H9 (cell line): ENCODE measurements at regions not wholly inside any gene's neighbourhood (a gene's known extent, or its start where the extent isn't known, plus 50 kb on each side); places are given as distances from the start of the nearest gene placed in this dataset.

Experiments
- DNase-seq: peaks from one replicate; pipeline ENCODE4 v3.0.0-alpha.2; 2017
- H2AFZ ChIP-seq: one replicate; pipeline ENCODE4 v1.6.1; 2013; ENCODE audit warnings: mild to moderate bottlenecking, low read length, control low read depth, moderate library complexity
- H2AK5ac ChIP-seq: 2 replicates; pipeline ENCODE4 v1.6.1; 2013; ENCODE audit warnings: low read length, control low read depth, mixed read lengths; ENCODE audit not compliant: insufficient read length
- H2BK120ac ChIP-seq: one replicate; pipeline ENCODE4 v1.6.1; 2013; ENCODE audit warnings: low read depth, mild to moderate bottlenecking, low read length, control low read depth, inconsistent platforms; ENCODE audit not compliant: poor library complexity, severe bottlenecking
- H2BK12ac ChIP-seq: 2 replicates; pipeline ENCODE4 v1.6.1; 2013; ENCODE audit warnings: low read length, control low read depth, mixed read lengths, low read depth; ENCODE audit not compliant: insufficient read length
- H2BK15ac ChIP-seq: 2 replicates; pipeline ENCODE4 v1.6.1; 2013; ENCODE audit warnings: low read depth, low read length, control low read depth
- H2BK20ac ChIP-seq: one replicate; pipeline ENCODE4 v1.6.1; 2013; ENCODE audit warnings: low read depth, mild to moderate bottlenecking, low read length, control low read depth, inconsistent platforms; ENCODE audit not compliant: poor library complexity, severe bottlenecking
- H2BK5ac ChIP-seq: 2 replicates; pipeline ENCODE4 v1.6.1; 2013; ENCODE audit warnings: low read length, control low read depth, mixed read lengths; ENCODE audit not compliant: insufficient read length
- H3K14ac ChIP-seq: 2 replicates; pipeline ENCODE4 v1.6.1; 2013; ENCODE audit warnings: low read length, control low read depth; ENCODE audit not compliant: insufficient read depth
- H3K18ac ChIP-seq: 2 replicates; pipeline ENCODE4 v1.6.1; 2013; ENCODE audit warnings: low read depth, mild to moderate bottlenecking, mixed read lengths, low read length, control low read depth; ENCODE audit not compliant: insufficient read length
- H3K23ac ChIP-seq: 2 replicates; pipeline ENCODE4 v1.6.1; 2013; ENCODE audit warnings: low read length, control low read depth, mixed read lengths, low read depth; ENCODE audit not compliant: insufficient read length
- H3K23me2 ChIP-seq: 2 replicates; pipeline ENCODE4 v1.6.1; 2013; ENCODE audit warnings: low read depth, mild to moderate bottlenecking, mixed read lengths, low read length, control low read depth; ENCODE audit not compliant: insufficient read length, poor library complexity, severe bottlenecking
- H3K27ac ChIP-seq: 2 replicates; pipeline ENCODE4 v1.5.1; 2013; ENCODE audit warnings: low read length, control low read depth, mixed read lengths, low read depth; ENCODE audit not compliant: insufficient read length
- H3K27me3 ChIP-seq: 2 replicates; pipeline ENCODE4 v1.6.1; 2013; ENCODE audit warnings: low read length, control low read depth, inconsistent platforms; ENCODE audit not compliant: insufficient read depth
- H3K4ac ChIP-seq: 2 replicates; pipeline ENCODE4 v1.6.1; 2013; ENCODE audit warnings: low read depth, mild to moderate bottlenecking, control low read depth, inconsistent platforms, low read length, moderate library complexity
- H3K4me1 ChIP-seq: 2 replicates; pipeline ENCODE4 v1.6.1; 2013; ENCODE audit warnings: low read length, control low read depth, inconsistent platforms; ENCODE audit not compliant: insufficient read depth
- H3K4me2 ChIP-seq: 2 replicates; pipeline ENCODE4 v1.6.1; 2013; ENCODE audit warnings: low read length, control low read depth, mixed read lengths; ENCODE audit not compliant: insufficient read length, insufficient read depth
- H3K56ac ChIP-seq: 2 replicates; pipeline ENCODE4 v1.6.1; 2013; ENCODE audit warnings: low read depth, mild to moderate bottlenecking, mixed read lengths, low read length, control low read depth; ENCODE audit not compliant: insufficient read length
- H3K79me1 ChIP-seq: 2 replicates; pipeline ENCODE4 v1.6.1; 2013; ENCODE audit warnings: low read depth, mild to moderate bottlenecking, moderate library complexity, low read length, control low read depth, inconsistent platforms; ENCODE audit not compliant: insufficient read depth, poor library complexity, severe bottlenecking
- H3K79me2 ChIP-seq: 2 replicates; pipeline ENCODE4 v1.6.1; 2013; ENCODE audit warnings: low read length, control low read depth, inconsistent platforms; ENCODE audit not compliant: insufficient read depth
- H3K9ac ChIP-seq: 2 replicates; pipeline ENCODE4 v1.6.1; 2013; ENCODE audit warnings: low read length, control low read depth, mixed read lengths; ENCODE audit not compliant: insufficient read length; ENCODE audit errors: extremely low read depth
- H3K9me3 ChIP-seq: one replicate; pipeline ENCODE4 v1.6.1; 2013; ENCODE audit warnings: low read depth, low read length, inconsistent platforms; ENCODE audit not compliant: control insufficient read depth
- H3T11ph ChIP-seq: one replicate; pipeline ENCODE4 v1.6.1; 2013; ENCODE audit warnings: mild to moderate bottlenecking, low read length, control low read depth, inconsistent platforms
- H4K20me1 ChIP-seq: one replicate; pipeline ENCODE4 v1.6.1; 2013; ENCODE audit not compliant: control insufficient read depth, insufficient read length, insufficient read depth
- H4K5ac ChIP-seq: 2 replicates; pipeline ENCODE4 v1.6.1; 2013; ENCODE audit warnings: low read depth, mild to moderate bottlenecking, mixed read lengths, low read length, control low read depth; ENCODE audit not compliant: insufficient read length
- H4K8ac ChIP-seq: replicated peaks from 2 replicates; pipeline ENCODE4 v1.6.1; 2013; ENCODE audit warnings: low read length, control low read depth, mixed read lengths, low read depth; ENCODE audit not compliant: insufficient read length
- H4K91ac ChIP-seq: 2 replicates; pipeline ENCODE4 v1.6.1; 2013; ENCODE audit warnings: low read depth, mild to moderate bottlenecking, moderate library complexity, mixed read lengths, low read length, control low read depth; ENCODE audit not compliant: insufficient read length
- H3K27ac Mint-ChIP-seq, 3 experiments: 2 replicates in 2 of 3; 3 replicates in 1 of 3; pipeline ENCODE4 v1.8.0; 2020 to 2021; ENCODE audit warnings: mixed read lengths in 3 of 3, mild to moderate bottlenecking in 1 of 3, moderate library complexity in 1 of 3
- H3K27me3 Mint-ChIP-seq: 2 replicates; pipeline ENCODE4 v1.8.0; 2021; ENCODE audit warnings: low read depth, mild to moderate bottlenecking, moderate library complexity, mixed read lengths
- H3K36me3 Mint-ChIP-seq, 3 experiments: 2 replicates in 2 of 3; 3 replicates in 1 of 3; pipeline ENCODE4 v1.8.0; 2020 to 2021; ENCODE audit warnings: low read depth in 3 of 3, mixed read lengths in 3 of 3; ENCODE audit not compliant: insufficient read depth in 1 of 3
- H3K4me1 Mint-ChIP-seq, 2 experiments: 2 replicates each; pipeline ENCODE4 v1.8.0; 2020; ENCODE audit warnings: mixed read lengths in 2 of 2
- H3K4me3 Mint-ChIP-seq, 2 experiments: 2 replicates in 1 of 2; 3 replicates in 1 of 2; pipeline ENCODE4 v1.8.0; 2020 to 2021; ENCODE audit warnings: mild to moderate bottlenecking in 2 of 2, mixed read lengths in 2 of 2, moderate library complexity in 1 of 2
- H3K9me3 Mint-ChIP-seq, 2 experiments: 2 replicates in 1 of 2; 3 replicates in 1 of 2; pipeline ENCODE4 v1.8.0; 2020; ENCODE audit warnings: mild to moderate bottlenecking in 2 of 2, mixed read lengths in 2 of 2, moderate library complexity in 1 of 2
- CTCF ChIP-seq: fragments of 200-600 bp; sonication (generic); conservative IDR thresholded peaks from 3 replicates; pipeline ENCODE4 v1.8.0; 2021; ENCODE audit warnings: antibody characterized with exemption, mild to moderate bottlenecking
- WGBS: extraction: QIAGEN DNeasy Blood & Tissue Kit; methylation state at CpG from one replicate; pipeline ENCODE4 v1.1.7; 2013; ENCODE audit warnings: missing lambda C conversion rate, low lambda C conversion rate, mixed read lengths; ENCODE audit not compliant: insufficient read length; ENCODE audit errors: extremely low coverage; 5-methylcytosine and 5-hydroxymethylcytosine counted together

GRCh38 chr9:110076894-110077725, 130.8 kb downstream of the C9orf152 start:
- Histone ChIP-seq H4K91ac (no peak overlapping the region), H3K4me1 (no peaks in the 10 kb centered on the region; the same call in 1 of the 2 replicates), H3K79me1 (peaks cover 5% of the 10 kb centered on the region), H2AFZ (no peak overlapping the region), H3K9me3 (no peaks in the 10 kb centered on the region), H2AK5ac (no peak overlapping the region), H3K14ac (no peak overlapping the region), H3K79me2 (no peaks in the 10 kb centered on the region; the same call in 1 of the 2 replicates), H2BK20ac (no peak overlapping the region), H4K5ac (no peak overlapping the region), H2BK15ac (no peak overlapping the region), H3K23ac (no peak overlapping the region), H2BK120ac (no peak overlapping the region), H3K27ac (no peak overlapping the region), H3K9ac (no peak overlapping the region), H3K56ac (no peak overlapping the region), H2BK5ac (no peak overlapping the region), H4K20me1 (no peaks in the 10 kb centered on the region), H3K23me2 (no peaks in the 10 kb centered on the region), H3K4me2 (no peak overlapping the region), H3K18ac (no peak overlapping the region), H4K8ac (no peak overlapping the region), H2BK12ac (no peak overlapping the region), H3K4ac (no peak overlapping the region), H3K27me3 (no peaks in the 10 kb centered on the region), H3T11ph (no peak overlapping the region)
- no CpG with 5 or more reads among the region's 13 CpGs for WGBS
- peaks cover 12 to 13% of the 10 kb centered on the region in 2 experiments for H3K4me1 Mint-ChIP-seq
- H3K4me3 Mint-ChIP-seq: no peak overlapping the region
- H3K36me3 Mint-ChIP-seq: peaks cover 0 to 2% (median 0%) of the 10 kb centered on the region in 3 experiments; a peak in 3 of 7 replicates
- no peaks in the 10 kb centered on the region for H3K9me3 Mint-ChIP-seq
- no peak for DNase-seq
- no peaks in the 10 kb centered on the region for H3K27me3 Mint-ChIP-seq
- no peak for TF ChIP-seq CTCF
- H3K27ac Mint-ChIP-seq: no peak overlapping the region
